Smooth muscle cell (in vitro differentiated cells): ENCODE measurements at regions not wholly inside any gene's neighbourhood (a gene's known extent, or its start where the extent isn't known, plus 50 kb on each side); places are given as distances from the start of the nearest gene placed in this dataset.

Experiments used
- DNase-seq: peaks from one replicate; lab custom pipeline; 2025; ENCODE audit not compliant: unreplicated experiment; lab: John Stamatoyannopoulos, UW
- H2AFZ ChIP-seq: fragments of 200-600 bp; sonication (generic); 2 replicates; pipeline ENCODE4 v1.6.0; 2016; ENCODE audit warnings: antibody characterized with exemption, low read depth, mild to moderate bottlenecking
- H3F3A ChIP-seq: fragments of 200-600 bp; sonication (generic); 2 replicates; pipeline ENCODE4 v1.6.0; 2017; ENCODE audit warnings: antibody characterized with exemption, low read depth
- H3K27ac ChIP-seq: fragments of 200-600 bp; sonication (generic); 2 replicates; pipeline ENCODE4 v1.5.1; 2016; ENCODE audit warnings: low read depth, mild to moderate bottlenecking
- H3K27me3 ChIP-seq: fragments of 200-600 bp; sonication (generic); 2 replicates; pipeline ENCODE4 v1.6.1; 2016; ENCODE audit warnings: low read depth, mild to moderate bottlenecking
- H3K36me3 ChIP-seq: fragments of 200-600 bp; sonication (generic); 2 replicates; pipeline ENCODE4 v1.5.1; 2016; ENCODE audit warnings: low read depth
- H3K4me1 ChIP-seq: fragments of 200-600 bp; sonication (generic); 2 replicates; pipeline ENCODE4 v1.5.1; 2016; ENCODE audit warnings: low read depth
- H3K4me2 ChIP-seq: fragments of 200-600 bp; sonication (generic); 2 replicates; pipeline ENCODE4 v1.6.0; 2016; ENCODE audit warnings: mild to moderate bottlenecking
- H3K4me3 ChIP-seq: fragments of 200-600 bp; sonication (generic); 2 replicates; pipeline ENCODE4 v1.5.1; 2016; ENCODE audit warnings: mild to moderate bottlenecking
- H3K79me2 ChIP-seq: fragments of 200-600 bp; sonication (generic); 2 replicates; pipeline ENCODE4 v1.6.0; 2016; ENCODE audit warnings: low read depth, mild to moderate bottlenecking
- H3K9ac ChIP-seq: fragments of 200-600 bp; sonication (generic); 2 replicates; pipeline ENCODE4 v1.6.0; 2016; ENCODE audit warnings: low read depth
- H3K9me3 ChIP-seq: fragments of 200-600 bp; sonication (generic); replicated peaks from 2 replicates; pipeline ENCODE4 v1.5.1; 2016; ENCODE audit warnings: low read depth
- H4K20me1 ChIP-seq: fragments of 200-600 bp; sonication (generic); 2 replicates; pipeline ENCODE4 v1.6.0; 2016; ENCODE audit warnings: low read depth
- CTCF ChIP-seq: fragments of 200-600 bp; sonication (generic); IDR thresholded peaks from 2 replicates; pipeline ENCODE4 v1.5.1; 2017; ENCODE audit warnings: borderline replicate concordance, mild to moderate bottlenecking, antibody characterized with exemption; ENCODE audit not compliant: insufficient read depth, poor library complexity, severe bottlenecking
- WGBS: methylation state at CpG from one replicate; pipeline ENCODE4 v1.1.7; 2016; ENCODE audit warnings: low lambda C conversion rate; 5-methylcytosine and 5-hydroxymethylcytosine counted together

GRCh38 chr13:89746554-89746953 lies 1600.9 kb upstream of the MIR17HG start:
- TF ChIP-seq CTCF = no peak
- no peak overlapping the region for H3K4me2 ChIP-seq
- peaks cover 11% of the 10 kb centered on the region for H3K4me1 ChIP-seq
- H3K27me3 ChIP-seq = no peaks in the 10 kb centered on the region
- no peak overlapping the region for H3K9ac ChIP-seq
- no peak overlapping the region for H3K27ac ChIP-seq
- 48% methylated on average over 2 of the region's 2 CpGs for WGBS
- H2AFZ ChIP-seq = peak overlapping the region; percentile 27
- H3K4me3 ChIP-seq = no peak overlapping the region
- H3F3A ChIP-seq = no peaks in the 10 kb centered on the region
- DNase-seq = no peak
- H3K79me2 ChIP-seq = no peaks in the 10 kb centered on the region
- no peaks in the 10 kb centered on the region for H4K20me1 ChIP-seq
- no peaks in the 10 kb centered on the region for H3K36me3 ChIP-seq
- H3K9me3 ChIP-seq = no peaks in the 10 kb centered on the region

GRCh38 chr13:89748716-89749115 lies 1598.8 kb upstream of the MIR17HG start:
- Histone ChIP-seq H3K4me1 (peaks cover 11% of the 10 kb centered on the region), H3K4me2 (no peak overlapping the region), H3K9me3 (no peaks in the 10 kb centered on the region), H3K9ac (no peak overlapping the region), H3K27ac (no peak overlapping the region), H4K20me1 (no peaks in the 10 kb centered on the region), H2AFZ (no peak overlapping the region), H3K4me3 (no peak overlapping the region), H3K79me2 (no peaks in the 10 kb centered on the region), H3F3A (no peaks in the 10 kb centered on the region), H3K36me3 (no peaks in the 10 kb centered on the region), H3K27me3 (no peaks in the 10 kb centered on the region)
- TF ChIP-seq CTCF = no peak
- DNase-seq = no peak
- WGBS = 100% methylated on average over 2 of the region's 2 CpGs

GRCh38 chr13:89749888-89750287 lies 1597.6 kb upstream of the MIR17HG start:
- no peak for DNase-seq
- H3K4me1 ChIP-seq = peaks cover 11% of the 10 kb centered on the region
- no peaks in the 10 kb centered on the region for H3K9me3 ChIP-seq
- H4K20me1 ChIP-seq = no peaks in the 10 kb centered on the region
- H3K9ac ChIP-seq = no peak overlapping the region
- H3K27ac ChIP-seq = no peak overlapping the region
- no peaks in the 10 kb centered on the region for H3K36me3 ChIP-seq
- TF ChIP-seq CTCF = no peak
- no peaks in the 10 kb centered on the region for H3F3A ChIP-seq
- H3K4me3 ChIP-seq = no peak overlapping the region
- no peak overlapping the region for H2AFZ ChIP-seq
- H3K79me2 ChIP-seq = no peaks in the 10 kb centered on the region
- H3K4me2 ChIP-seq = no peak overlapping the region
- no peaks in the 10 kb centered on the region for H3K27me3 ChIP-seq

GRCh38 chr13:89750371-89750770 lies 1597.1 kb upstream of the MIR17HG start:
- Histone ChIP-seq H3K9ac (no peak overlapping the region), H3K9me3 (no peaks in the 10 kb centered on the region), H2AFZ (no peak overlapping the region), H3K27ac (no peak overlapping the region), H3F3A (no peaks in the 10 kb centered on the region), H3K4me2 (no peak overlapping the region), H4K20me1 (no peaks in the 10 kb centered on the region), H3K4me3 (no peak overlapping the region), H3K27me3 (no peaks in the 10 kb centered on the region), H3K4me1 (peaks cover 11% of the 10 kb centered on the region), H3K36me3 (no peaks in the 10 kb centered on the region), H3K79me2 (no peaks in the 10 kb centered on the region)
- WGBS = 87% methylated on average over 3 of the region's 3 CpGs
- TF ChIP-seq CTCF = no peak
- no peak for DNase-seq
